ENCODE measurements at regions not wholly inside any gene's neighbourhood (a gene's known extent, or its start where the extent isn't known, plus 50 kb on each side); places are given as distances from the start of the nearest gene placed in this dataset.

DNA sequence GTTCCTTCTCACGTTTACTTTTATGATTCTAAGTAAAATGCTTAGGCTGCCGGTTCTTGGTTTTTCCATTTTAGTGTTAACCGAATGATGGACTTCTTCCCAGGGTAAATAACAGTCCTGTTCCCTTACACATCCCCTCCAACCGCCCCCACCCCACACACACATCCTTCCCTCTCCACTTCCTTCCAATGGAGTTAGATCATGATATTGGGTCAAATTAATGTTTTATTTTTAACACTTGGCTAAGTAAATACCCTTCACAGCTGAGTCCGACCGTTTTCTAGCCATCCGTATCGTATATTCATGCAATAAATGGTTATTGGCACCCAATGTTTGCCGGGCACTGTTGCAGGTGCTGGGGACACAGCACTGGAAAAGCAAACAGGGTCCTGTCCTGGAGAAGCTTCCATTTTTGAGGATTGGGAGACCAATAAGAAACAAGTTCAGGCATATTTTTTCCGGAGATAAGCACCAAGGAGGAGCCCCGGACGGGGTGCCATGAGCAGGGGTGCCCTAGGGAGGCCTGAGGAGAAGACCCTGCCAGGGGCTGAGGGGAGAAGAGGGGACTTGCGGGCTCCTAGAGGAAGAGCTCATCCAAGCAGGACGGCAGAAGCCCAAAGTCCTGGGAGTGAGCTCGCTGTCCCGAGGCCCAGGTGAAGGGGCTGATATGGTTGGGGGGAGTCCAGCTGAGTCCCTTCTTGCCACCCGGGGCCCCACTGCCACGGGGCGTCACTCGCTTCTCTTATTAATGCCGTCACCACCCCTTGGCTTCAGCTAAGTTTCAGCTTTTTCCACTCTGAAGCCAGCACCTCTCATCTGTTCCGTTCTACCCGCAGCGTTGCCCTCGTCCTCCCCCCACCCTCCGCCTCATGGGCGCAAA is 126.0 kb upstream of the RET start:
- TF ChIP-seq, protein P1, sequence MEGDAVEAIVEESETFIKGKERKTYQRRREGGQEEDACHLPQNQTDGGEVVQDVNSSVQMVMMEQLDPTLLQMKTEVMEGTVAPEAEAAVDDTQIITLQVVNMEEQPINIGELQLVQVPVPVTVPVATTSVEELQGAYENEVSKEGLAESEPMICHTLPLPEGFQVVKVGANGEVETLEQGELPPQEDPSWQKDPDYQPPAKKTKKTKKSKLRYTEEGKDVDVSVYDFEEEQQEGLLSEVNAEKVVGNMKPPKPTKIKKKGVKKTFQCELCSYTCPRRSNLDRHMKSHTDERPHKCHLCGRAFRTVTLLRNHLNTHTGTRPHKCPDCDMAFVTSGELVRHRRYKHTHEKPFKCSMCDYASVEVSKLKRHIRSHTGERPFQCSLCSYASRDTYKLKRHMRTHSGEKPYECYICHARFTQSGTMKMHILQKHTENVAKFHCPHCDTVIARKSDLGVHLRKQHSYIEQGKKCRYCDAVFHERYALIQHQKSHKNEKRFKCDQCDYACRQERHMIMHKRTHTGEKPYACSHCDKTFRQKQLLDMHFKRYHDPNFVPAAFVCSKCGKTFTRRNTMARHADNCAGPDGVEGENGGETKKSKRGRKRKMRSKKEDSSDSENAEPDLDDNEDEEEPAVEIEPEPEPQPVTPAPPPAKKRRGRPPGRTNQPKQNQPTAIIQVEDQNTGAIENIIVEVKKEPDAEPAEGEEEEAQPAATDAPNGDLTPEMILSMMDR (conservative IDR thresholded peaks at IDR 0.05; ENCODE audit: low read depth, low read length): no peak
- no peak for TF ChIP-seq EZH2 (IDR thresholded peaks at IDR 0.05; ENCODE audit: borderline replicate concordance, low read depth, low read length, poor library complexity, severe bottlenecking)

Measured in A673 (cell line).